NOMO-1 (cell line): ENCODE measurements at regions not wholly inside any gene's neighbourhood (a gene's known extent, or its start where the extent isn't known, plus 50 kb on each side); places are given as distances from the start of the nearest gene placed in this dataset.
"Not testable (repeated sequence)": the region's sequence is repeated elsewhere in the genome, so short reads cannot be mapped to it uniquely, and the experiment has no call there.

ENCODE experiments used
- DNase-seq, 2 experiments: peaks; one replicate each; lab custom pipeline; 2025; ENCODE audit not compliant: unreplicated experiment in 2 of 2; lab: John Stamatoyannopoulos, UW

DNA sequence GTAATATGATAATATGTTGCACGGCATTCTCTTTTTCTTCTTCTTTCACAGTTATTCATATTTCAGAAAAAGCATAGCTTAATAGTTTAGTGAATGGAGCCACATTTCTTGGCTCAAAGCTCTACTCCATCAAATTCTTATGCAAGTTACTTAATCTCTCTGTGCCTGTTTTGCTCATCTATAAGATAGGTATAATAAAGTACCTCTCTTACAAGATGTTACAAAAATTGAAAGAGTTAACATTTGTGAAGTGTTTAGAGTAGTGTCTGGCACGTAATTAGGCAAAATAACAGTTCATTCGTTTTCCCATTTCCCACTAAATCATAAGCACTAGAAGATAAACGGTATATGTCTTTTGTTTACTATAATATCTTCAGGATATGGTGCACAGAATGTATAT lies 1304.4 kb upstream of the EYS start:
- DNase-seq = no peak

DNA sequence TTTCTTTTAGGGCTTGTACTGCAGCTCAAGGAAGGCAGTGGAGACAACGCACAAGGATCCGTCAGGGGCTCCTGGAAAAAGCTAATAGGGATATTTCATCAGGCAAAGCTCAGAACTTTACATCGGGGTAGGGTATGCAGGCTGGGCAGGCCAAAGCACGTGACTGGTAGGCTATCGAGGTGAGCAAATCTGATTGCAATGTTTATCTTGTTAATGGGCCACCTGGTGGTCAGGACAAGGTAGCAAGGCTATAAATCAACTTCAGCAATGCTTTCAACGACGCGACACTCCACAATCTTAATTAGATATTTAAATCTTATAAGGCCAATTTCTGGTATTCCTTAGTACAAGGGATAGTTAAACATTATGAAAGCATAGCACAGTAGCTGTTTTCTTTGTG lies 1302.8 kb upstream of the EYS start:
- no peak for DNase-seq

GRCh38 chr6:67003844-67004243 lies 1296.8 kb upstream of the EYS start:
- no peak for DNase-seq

DNA sequence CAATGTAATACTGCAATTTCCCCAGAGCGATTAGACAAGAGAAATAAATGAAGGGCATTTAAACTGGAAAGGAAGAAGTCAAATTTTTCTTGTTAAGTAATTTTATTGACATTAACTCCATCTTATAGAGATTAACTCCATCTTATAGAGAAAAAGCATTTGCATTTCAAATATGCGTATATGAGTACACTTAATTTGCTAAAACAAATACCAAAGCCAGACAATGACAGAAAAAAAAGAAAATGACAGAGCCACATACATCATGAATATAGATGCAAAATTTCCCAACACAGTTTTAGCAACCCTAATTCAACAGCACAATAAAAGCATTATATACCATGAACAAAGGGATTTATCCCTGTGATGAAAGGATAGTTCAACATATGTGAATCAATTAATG lies 1293.1 kb upstream of the EYS start:
- no peak for DNase-seq

DNA sequence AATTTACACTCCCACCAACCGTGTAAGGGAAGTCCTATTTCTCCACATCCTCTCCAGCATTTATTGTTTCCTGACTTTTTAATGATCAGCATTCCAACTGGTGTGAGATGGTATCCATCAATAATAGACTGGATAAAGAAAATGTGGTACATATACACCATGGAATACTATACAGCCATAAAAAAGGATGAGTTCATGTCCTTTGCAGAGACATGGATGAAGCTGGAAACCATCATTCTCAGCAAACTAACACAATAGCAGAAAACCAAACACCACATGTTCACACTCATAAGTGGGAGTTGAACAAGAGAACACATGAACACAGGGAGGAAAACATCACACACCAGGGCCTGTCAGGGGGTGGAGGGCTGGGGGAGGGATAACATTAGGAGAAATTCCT lies 1290.6 kb upstream of the EYS start:
- not testable (repeated sequence) for DNase-seq

GRCh38 chr6:66995669-66996068 lies 1288.6 kb upstream of the EYS start:
- no peak for DNase-seq

- DNase-seq = not testable (repeated sequence)
These were observed 1286.7 kb upstream of the EYS start for GRCh38 chr6:66993708-66994107.

- no peak for DNase-seq
These were observed 1286.2 kb upstream of the EYS start for GRCh38 chr6:66993272-66993671.

- no peak for DNase-seq
These were observed 1285.6 kb upstream of the EYS start for GRCh38 chr6:66992660-66993059.

- DNase-seq = no peak
These were observed 1279.9 kb upstream of the EYS start for GRCh38 chr6:66986940-66987339.

DNA sequence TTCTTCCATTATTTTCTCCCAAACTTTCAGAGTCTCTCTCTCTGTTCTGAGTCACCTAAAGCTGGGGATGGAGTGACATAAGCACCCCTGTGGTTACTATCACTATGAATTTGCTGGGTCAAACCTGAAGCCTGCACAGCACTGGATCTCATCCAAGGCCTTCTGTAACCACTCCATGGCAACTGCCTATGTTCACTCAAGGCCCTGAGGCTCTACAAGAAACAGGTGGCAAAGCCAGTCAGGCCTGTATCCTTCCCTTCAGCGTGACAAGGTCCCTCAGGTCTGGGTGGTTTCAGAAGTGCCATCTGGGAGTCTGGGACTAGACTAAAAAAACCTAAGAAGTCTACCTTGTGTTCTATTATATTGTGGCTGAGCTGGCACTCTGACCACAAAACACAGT lies 1278.8 kb upstream of the EYS start:
- DNase-seq = no peak

DNA sequence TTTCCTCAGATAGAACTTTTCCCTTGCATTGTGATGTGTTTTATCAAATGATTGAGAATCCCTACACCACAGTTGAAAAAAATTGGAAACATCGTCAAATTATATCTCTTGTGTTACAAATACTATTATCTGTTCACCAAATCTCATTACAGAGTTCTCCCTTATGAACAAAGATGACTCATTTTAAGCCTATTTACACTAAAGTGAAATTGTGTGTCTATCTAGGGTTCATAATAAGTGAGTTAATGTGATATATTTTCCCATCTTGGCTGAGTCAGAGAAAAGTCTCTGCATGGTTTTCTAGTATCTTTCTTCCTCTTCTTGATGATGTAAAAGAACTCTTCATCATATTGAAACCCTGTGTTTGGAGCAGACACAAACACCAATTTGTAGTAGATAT lies 1263.3 kb upstream of the EYS start:
- no peak for DNase-seq

DNA sequence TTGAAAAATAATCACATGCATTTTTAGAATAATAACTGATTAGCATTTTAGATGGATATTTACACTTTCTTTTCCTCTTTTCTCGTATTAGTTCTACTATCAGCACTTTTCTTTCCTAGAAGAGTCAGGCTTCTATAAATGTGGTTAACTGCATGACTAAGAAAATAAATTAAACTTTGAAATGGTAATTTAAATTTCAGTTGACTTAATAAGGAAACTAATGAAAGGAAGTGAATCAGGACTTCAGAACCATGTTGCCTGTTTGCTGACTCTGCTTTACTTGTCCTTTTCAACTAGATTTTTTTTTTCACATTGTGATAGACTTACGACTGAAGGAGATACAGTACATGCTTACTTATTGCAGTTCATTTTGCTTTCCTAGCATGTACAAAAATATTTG lies 1258.2 kb upstream of the EYS start:
- no peak for DNase-seq

- no peak for DNase-seq
These were observed 1257.2 kb upstream of the EYS start for GRCh38 chr6:66964216-66964615.

DNA sequence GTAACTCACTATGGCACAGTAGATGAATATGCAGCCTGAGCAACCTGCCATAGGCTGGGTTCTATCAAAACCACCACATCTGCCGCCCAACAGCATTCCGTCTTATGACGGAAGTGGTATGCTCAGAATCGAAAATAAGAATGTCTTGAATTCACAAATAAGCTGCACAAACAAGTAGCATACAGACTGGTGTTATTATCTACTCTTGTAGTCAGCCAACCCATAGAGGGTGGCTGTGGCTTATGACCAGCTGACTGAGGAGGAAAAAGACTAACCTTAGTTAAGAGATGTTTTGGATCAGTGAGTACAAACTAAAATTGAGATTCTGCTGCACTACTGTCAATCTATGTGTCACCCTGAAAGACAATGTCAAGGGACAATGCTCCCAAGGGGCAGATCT lies 1255.1 kb upstream of the EYS start:
- DNase-seq = no peak

DNA sequence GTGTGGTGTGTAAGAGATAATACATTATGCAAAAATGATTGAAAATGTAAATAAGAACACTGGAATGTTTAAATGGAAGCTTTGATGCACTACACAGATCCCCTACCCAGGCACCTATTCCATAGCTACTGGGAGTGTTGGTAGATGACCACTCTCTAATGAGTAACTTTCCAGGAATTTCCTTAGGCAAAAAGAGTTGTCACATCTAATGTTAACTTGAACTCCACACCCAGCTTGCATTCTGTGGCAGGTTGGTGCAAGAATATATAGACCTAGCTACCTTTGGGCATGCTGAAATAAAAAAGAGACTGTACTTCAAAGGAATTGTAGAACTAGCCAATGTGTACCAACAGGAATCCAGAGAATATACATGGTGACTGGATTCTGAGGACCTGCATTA lies 1254.2 kb upstream of the EYS start:
- DNase-seq = no peak

DNA sequence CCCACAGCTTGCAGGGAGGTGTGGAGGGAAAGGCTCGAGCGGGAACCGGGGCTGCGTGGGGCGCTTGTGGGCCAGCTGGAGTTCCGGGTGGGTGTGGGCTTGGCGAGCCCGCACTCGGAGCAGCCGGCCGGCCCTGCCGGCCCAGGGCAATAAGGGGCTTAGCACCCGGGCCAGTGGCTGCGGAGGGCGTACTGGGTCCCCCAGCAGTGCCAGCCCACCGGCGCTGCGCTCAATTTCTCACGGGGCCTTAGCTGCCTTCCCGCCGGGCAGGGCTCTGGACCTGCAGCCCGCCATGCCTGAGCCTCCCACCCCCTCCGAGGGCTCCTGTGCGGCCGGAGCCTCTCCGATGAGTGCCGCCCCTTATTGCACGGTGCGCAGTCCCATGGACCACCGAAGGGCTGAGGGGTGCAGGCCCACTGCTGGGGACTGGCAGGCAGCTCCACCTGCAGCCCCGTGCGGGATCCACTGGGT lies 1242.2 kb upstream of the EYS start:
- no peak for DNase-seq

DNA sequence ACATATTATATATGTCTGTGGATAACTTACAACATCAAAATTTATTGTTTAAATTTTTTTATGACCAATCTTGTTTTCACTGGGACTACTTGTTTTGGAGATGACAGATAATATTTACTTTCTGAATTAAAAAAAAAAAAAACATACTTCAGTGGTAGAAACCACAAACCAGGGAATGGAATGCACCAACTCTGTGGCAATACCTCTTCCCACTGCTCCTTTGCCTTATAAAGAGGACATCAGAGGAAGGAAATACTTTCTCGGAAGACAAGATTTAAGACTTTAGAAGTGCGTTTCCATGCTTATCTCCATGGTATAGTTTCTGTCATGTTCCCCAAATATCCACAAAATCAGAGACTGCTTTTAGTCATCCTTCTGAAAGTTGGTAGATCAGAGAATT lies 1241.1 kb upstream of the EYS start:
- no peak for DNase-seq

DNA sequence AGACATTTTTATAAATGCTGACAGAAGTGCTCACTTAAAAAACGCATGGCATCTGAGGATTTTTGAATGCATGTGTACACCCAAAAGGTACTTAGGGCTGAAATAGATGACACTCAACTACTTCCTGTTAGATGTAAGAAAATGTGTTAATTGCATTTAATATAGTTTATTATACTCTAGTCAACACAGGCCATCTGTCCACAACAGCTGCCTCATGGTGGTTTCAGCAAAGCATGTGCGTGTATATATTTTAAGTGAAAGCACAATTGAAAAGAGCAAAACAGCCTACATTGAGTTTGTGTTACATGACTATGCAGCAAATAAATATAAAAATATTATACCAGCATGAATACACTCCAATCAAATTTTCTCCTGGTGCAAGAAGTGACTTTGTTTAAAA lies 1233.0 kb upstream of the EYS start:
- DNase-seq = no peak

DNA sequence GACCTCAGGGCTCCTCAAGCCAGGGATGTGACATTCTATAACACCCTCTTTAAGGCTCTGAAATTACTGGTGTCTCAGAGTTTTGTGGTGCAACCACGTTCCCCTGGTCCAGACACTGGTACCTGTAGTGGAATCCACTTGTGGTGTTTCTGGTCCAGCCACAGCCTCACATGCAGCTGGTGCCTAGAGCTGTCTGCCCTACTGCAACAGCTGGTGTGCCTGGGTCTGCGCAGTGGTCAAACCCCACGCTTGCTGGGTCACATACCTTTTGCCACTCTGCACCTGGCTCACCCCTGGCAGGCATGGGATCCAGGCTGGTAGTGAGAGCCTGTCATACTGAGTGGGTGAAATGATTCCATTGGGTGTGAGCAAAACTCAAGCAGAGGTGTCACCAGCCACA lies 1230.2 kb upstream of the EYS start:
- DNase-seq = no peak

DNA sequence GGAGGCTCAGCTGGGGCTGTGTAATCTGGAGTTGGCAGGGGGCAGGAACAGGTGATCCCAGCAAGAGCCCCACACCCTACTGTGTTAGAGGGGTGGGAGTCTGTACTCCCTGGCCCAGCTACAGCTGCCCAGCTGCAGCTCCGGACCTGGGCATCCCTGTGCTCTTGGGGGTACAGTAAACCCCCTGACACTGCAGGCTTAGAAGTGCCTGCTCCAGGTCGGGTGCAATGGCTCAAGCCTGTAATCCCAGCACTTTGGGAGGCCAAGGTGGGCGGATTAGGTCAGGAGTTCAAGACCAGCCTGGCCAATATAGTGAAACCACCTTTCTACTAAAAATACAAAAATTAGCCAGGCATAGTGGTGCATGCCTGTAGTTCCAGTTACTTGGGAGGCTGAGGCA lies 1228.6 kb upstream of the EYS start:
- DNase-seq = no peak

GRCh38 chr6:66931787-66932186 lies 1224.8 kb upstream of the EYS start:
- no peak for DNase-seq

- DNase-seq = no peak
These were observed 1223.7 kb upstream of the EYS start for GRCh38 chr6:66930559-66931290.
